H1 (cell line): ENCODE measurements at regions not wholly inside any gene's neighbourhood (a gene's known extent, or its start where the extent isn't known, plus 50 kb on each side); places are given as distances from the start of the nearest gene placed in this dataset.

Experiments
- CTCF ChIA-PET: fragments of 300-600 bp; sonication (Branson Sonifier 250); formaldehyde crosslinking; loops from one replicate; lab custom pipeline; 2021; ENCODE audit not compliant: partially characterized antibody; lab: Charles Lee
- POLR2A ChIA-PET: fragments of 300-600 bp; sonication (Branson Sonifier 250); formaldehyde crosslinking; loops from one replicate; lab custom pipeline; 2021; ENCODE audit warnings: inconsistent platforms; ENCODE audit not compliant: partially characterized antibody; lab: Charles Lee
- DNase-seq, 2 experiments: peaks; one replicate each; pipeline versions ENCODE4 v3.0.0 to v3.0.0-alpha.2; 2010 to 2022; ENCODE audit warnings: low spot score in 2 of 2, low read depth in 1 of 2, mixed read lengths in 1 of 2
- FAIRE-seq: peaks from 2 replicates; lab custom pipeline; 2011; peaks lifted over from hg19 to GRCh38; lab: Jason Lieb, UNC
- H2AFZ ChIP-seq: 2 replicates; pipeline ENCODE4 v1.8.1; 2012; ENCODE audit warnings: low read length, inconsistent platforms
- H2AK5ac ChIP-seq: 2 replicates; pipeline ENCODE4 v1.6.1; 2013; ENCODE audit warnings: low read depth, low read length
- H2BK120ac ChIP-seq: replicated peaks from 2 replicates; pipeline ENCODE3; 2013; ENCODE audit warnings: low read depth, low read length, inconsistent platforms
- H2BK12ac ChIP-seq: 2 replicates; pipeline ENCODE4 v1.6.1; 2013; ENCODE audit warnings: low read depth, low read length
- H2BK15ac ChIP-seq: 2 replicates; pipeline ENCODE4 v1.6.1; 2013; ENCODE audit warnings: low read length
- H2BK20ac ChIP-seq: 2 replicates; pipeline ENCODE4 v1.6.1; 2013; ENCODE audit warnings: low read length
- H2BK5ac ChIP-seq: 2 replicates; pipeline ENCODE4 v1.6.1; 2013; ENCODE audit warnings: low read depth, low read length
- H3K14ac ChIP-seq: 2 replicates; pipeline ENCODE4 v1.6.1; 2013; ENCODE audit warnings: inconsistent platforms; ENCODE audit not compliant: insufficient read length
- H3K18ac ChIP-seq: 2 replicates; pipeline ENCODE4 v1.6.1; 2013; ENCODE audit warnings: low read length; ENCODE audit errors: extremely low read depth
- H3K23ac ChIP-seq: 2 replicates; pipeline ENCODE4 v1.6.1; 2013; ENCODE audit warnings: inconsistent platforms; ENCODE audit not compliant: insufficient read length
- H3K23me2 ChIP-seq: 2 replicates; pipeline ENCODE4 v1.6.1; 2013; ENCODE audit warnings: low read depth, low read length
- H3K27ac ChIP-seq: 2 replicates; pipeline ENCODE4 v1.6.1; 2011; ENCODE audit warnings: low read depth, low read length, inconsistent platforms
- H3K27me3 ChIP-seq, 4 experiments: replicated peaks in 1 of 4; 1 replicate in 1 of 4; 2 replicates in 3 of 4; pipeline versions ENCODE4 v1.6.1 to v1.8.1; 2011 to 2013; ENCODE audit warnings: low read length in 3 of 4, mild to moderate bottlenecking in 3 of 4, inconsistent platforms in 2 of 4, mixed read lengths in 2 of 4, moderate library complexity in 1 of 4; ENCODE audit not compliant: control insufficient read depth in 3 of 4, insufficient read depth in 3 of 4; ENCODE audit errors: extremely low read depth in 1 of 4
- H3K36me3 ChIP-seq, 4 experiments: 2 replicates each; pipeline versions ENCODE4 v1.6.1 to v1.8.1; 2011 to 2013; ENCODE audit warnings: mild to moderate bottlenecking in 4 of 4, low read length in 3 of 4, moderate library complexity in 2 of 4, control low read depth in 1 of 4, inconsistent platforms in 1 of 4; ENCODE audit not compliant: insufficient read depth in 4 of 4, control insufficient read depth in 2 of 4
- H3K4ac ChIP-seq: replicated peaks from 2 replicates; pipeline ENCODE3; 2013; ENCODE audit warnings: low read length, low read depth, mixed read lengths, inconsistent platforms; ENCODE audit not compliant: insufficient read length
- H3K4me1 ChIP-seq, 4 experiments: replicated peaks in 1 of 4; 1 replicate in 1 of 4; 2 replicates in 3 of 4; pipeline versions ENCODE4 v1.6.1 to v1.8.1; 2011 to 2013; ENCODE audit warnings: low read length in 3 of 4, inconsistent platforms in 2 of 4, mixed read lengths in 1 of 4; ENCODE audit not compliant: insufficient read depth in 4 of 4, control insufficient read depth in 3 of 4
- H3K4me2 ChIP-seq, 2 experiments: 2 replicates each; pipeline versions ENCODE4 v1.6.1 to v1.8.1; 2011 to 2013; ENCODE audit warnings: low read depth in 2 of 2, low read length in 2 of 2, control low read depth in 1 of 2, inconsistent platforms in 1 of 2, mild to moderate bottlenecking in 1 of 2; ENCODE audit not compliant: insufficient read depth in 1 of 2
- H3K4me3 ChIP-seq, 4 experiments: fragments of 200-600, 300-600 bp in 1 of 4; sonication (generic), shearing (Covaris generic), sonication (Bioruptor Twin) in 1 of 4; 2 replicates each; pipeline versions ENCODE4 v1.5.1 to v1.8.1; 2011 to 2016; ENCODE audit warnings: low read length in 4 of 4, low read depth in 3 of 4, control low read depth in 2 of 4, inconsistent platforms in 2 of 4, mild to moderate bottlenecking in 2 of 4, mixed read lengths in 1 of 4, moderate library complexity in 1 of 4; ENCODE audit not compliant: insufficient read depth in 2 of 4; ENCODE audit errors: extremely low read depth in 1 of 4
- H3K56ac ChIP-seq: replicated peaks from 2 replicates; pipeline ENCODE3; 2013; ENCODE audit warnings: low read depth, mild to moderate bottlenecking, mixed read lengths, low read length, inconsistent platforms; ENCODE audit not compliant: insufficient read length
- H3K79me1 ChIP-seq: 2 replicates; pipeline ENCODE4 v1.6.1; 2013; ENCODE audit warnings: low read depth, low read length, control low read depth
- H3K79me2 ChIP-seq, 2 experiments: 2 replicates each; pipeline versions ENCODE4 v1.6.1 to v1.8.1; 2012 to 2013; ENCODE audit warnings: low read length in 2 of 2, mild to moderate bottlenecking in 2 of 2, inconsistent platforms in 1 of 2; ENCODE audit not compliant: insufficient read depth in 2 of 2, control insufficient read depth in 1 of 2
- H3K9ac ChIP-seq, 4 experiments: replicated peaks in 1 of 4; 1 replicate in 1 of 4; 2 replicates in 3 of 4; pipeline versions ENCODE4 v1.6.1 to v1.8.1; 2011 to 2013; ENCODE audit warnings: low read depth in 3 of 4, low read length in 3 of 4, control low read depth in 2 of 4, mild to moderate bottlenecking in 2 of 4, moderate library complexity in 2 of 4, inconsistent platforms in 1 of 4; ENCODE audit errors: extremely low read depth in 1 of 4
- H3K9me3 ChIP-seq, 2 experiments: 2 replicates each; pipeline versions ENCODE4 v1.6.1 to v1.8.1; 2012 to 2013; ENCODE audit warnings: mild to moderate bottlenecking in 2 of 2, moderate library complexity in 2 of 2, control low read depth in 1 of 2, inconsistent platforms in 1 of 2, low read depth in 1 of 2, low read length in 1 of 2, mixed read lengths in 1 of 2; ENCODE audit not compliant: insufficient read depth in 2 of 2
- H4K20me1 ChIP-seq, 2 experiments: replicated peaks in 1 of 2; 2 replicates each; pipeline versions ENCODE3 to v1.8.1; 2011 to 2013; ENCODE audit warnings: inconsistent platforms in 2 of 2, low read length in 2 of 2, mild to moderate bottlenecking in 1 of 2; ENCODE audit not compliant: insufficient read depth in 2 of 2, control insufficient read depth in 1 of 2
- H4K5ac ChIP-seq: 2 replicates; pipeline ENCODE4 v1.6.1; 2013; ENCODE audit warnings: low read length, low read depth, mixed read lengths, inconsistent platforms; ENCODE audit not compliant: insufficient read length
- H4K8ac ChIP-seq: 2 replicates; pipeline ENCODE4 v1.8.0; 2013; ENCODE audit warnings: mild to moderate bottlenecking, moderate library complexity, low read length, inconsistent platforms; ENCODE audit not compliant: insufficient read depth; ENCODE audit errors: extremely low read depth
- H4K91ac ChIP-seq: replicated peaks from 2 replicates; pipeline ENCODE3; 2013; ENCODE audit warnings: low read length, mixed read lengths, inconsistent platforms; ENCODE audit not compliant: insufficient read length
- GTF2F1 ChIP-seq: IDR thresholded peaks from 2 replicates; pipeline ENCODE4 v1.6.1; 2012; ENCODE audit warnings: low read depth, low read length, improper control_type of control experiment, borderline replicate concordance
- JUN ChIP-seq: IDR thresholded peaks from 2 replicates; pipeline ENCODE4 v1.6.1; 2011; ENCODE audit warnings: low read depth, mild to moderate bottlenecking, improper control_type of control experiment, low read length
- PHF8 ChIP-seq: fragments of 200-600 bp; sonication (generic); conservative IDR thresholded peaks from 2 replicates; pipeline ENCODE4 v1.7.1; 2012; ENCODE audit warnings: low read depth, mild to moderate bottlenecking, inconsistent platforms, low read length, moderate library complexity
- TAF1 ChIP-seq: IDR thresholded peaks from 2 replicates; pipeline ENCODE4 v1.6.1; 2011; ENCODE audit warnings: mild to moderate bottlenecking, low read depth, low read length
- TBP ChIP-seq: IDR thresholded peaks from 2 replicates; pipeline ENCODE4 v1.6.1; 2011; ENCODE audit warnings: low read depth, low read length, improper control_type of control experiment
- USF2 ChIP-seq: IDR thresholded peaks from 2 replicates; pipeline ENCODE4 v1.6.1; 2011; ENCODE audit warnings: low read length, improper control_type of control experiment
- ZNF274 ChIP-seq: IDR thresholded peaks from 2 replicates; pipeline ENCODE4 v1.7.0; 2012; ENCODE audit warnings: low read length, borderline replicate concordance; ENCODE audit errors: extremely low read depth
- whole genome bisulfite sequencing, 2 experiments: shearing (Covaris generic) in 1 of 2; methylation state at CpG; one replicate each; pipeline versions ENCODE4 v1.1.6 to v1.1.7; 2013 to 2015; ENCODE audit warnings: low lambda C conversion rate in 2 of 2, mixed read lengths in 2 of 2, inconsistent platforms in 1 of 2, low coverage in 1 of 2, missing lambda C conversion rate in 1 of 2; ENCODE audit not compliant: insufficient replicate concordance in 2 of 2, insufficient coverage in 1 of 2, insufficient read length in 1 of 2; ENCODE audit errors: extremely low coverage in 1 of 2, missing lambda C conversion rate in 1 of 2; 5-methylcytosine and 5-hydroxymethylcytosine counted together

GRCh38 chr4:23114538-23114937 is 421.8 kb downstream of the GBA3 start:
- no peaks in the 10 kb centered on the region for H3K27me3 ChIP-seq
- H2BK120ac ChIP-seq, result no peak overlapping the region
- H2BK12ac ChIP-seq, result no peak overlapping the region
- H4K20me1 ChIP-seq, result no peaks in the 10 kb centered on the region
- no peak overlapping the region for H2BK20ac ChIP-seq
- CTCF ChIA-PET, result interaction anchor here (0.8 to 1.3 kb wide), 4 partner anchors 9 to 23 kb away, joined by 3 read pairs; no protein-coding TSS in a partner anchor
- H3K9ac ChIP-seq, result no peak overlapping the region
- no peak overlapping the region for H4K8ac ChIP-seq
- no peak overlapping the region for H3K14ac ChIP-seq
- no peaks in the 10 kb centered on the region for H3K79me1 ChIP-seq
- H3K4me2 ChIP-seq, result no peak overlapping the region
- H3K18ac ChIP-seq, result no peak overlapping the region
- no peak overlapping the region for H3K4ac ChIP-seq
- no peak overlapping the region for H2AK5ac ChIP-seq
- TF ChIP-seq PHF8 (no peak), TBP (no peak), JUN (no peak), ZNF274 (no peak), TAF1 (no peak), USF2 (no peak), GTF2F1 (no peak)
- TF ChIP-seq, all 59 proteins: peak for 0
- Histone ChIP-seq H4K5ac (no peak overlapping the region), H2BK5ac (no peak overlapping the region), H3K79me2 (no peaks in the 10 kb centered on the region), H3K9me3 (no peaks in the 10 kb centered on the region), H3K56ac (no peak overlapping the region), H3K36me3 (no peaks in the 10 kb centered on the region), H3K27ac (no peak overlapping the region), H3K23ac (no peak overlapping the region), H2BK15ac (no peak overlapping the region), H3K23me2 (no peaks in the 10 kb centered on the region), H3K4me3 (no peak overlapping the region), H3K4me1 (no peaks in the 10 kb centered on the region), H4K91ac (no peak overlapping the region), H2AFZ (no peak overlapping the region; the same call in 1 of the 2 replicates)
- FAIRE-seq (no peak), DNase-seq (no peak)
- POLR2A ChIA-PET, result no interaction called here
- WGBS, 2 experiments, result 88% methylated on average over 1 of the region's 1 CpG; no CpG with 5 or more reads in 1 of the 2 experiments
